Upper lobe of left lung (tissue), 6 donors: ENCODE measurements at regions not wholly inside any gene's neighbourhood (a gene's known extent, or its start where the extent isn't known, plus 50 kb on each side); places are given as distances from the start of the nearest gene placed in this dataset.
"Not testable (repeated sequence)": the region's sequence is repeated elsewhere in the genome, so short reads cannot be mapped to it uniquely, and the experiment has no call there.

ENCODE experiments used
- ATAC-seq, 2 donors: fragments of 200-7000 bp; cut with Tn5 transposase; one replicate each; pipeline ENCODE4 v1.9.1; 2022; ENCODE audit warnings: mild to moderate bottlenecking in 2 of 2, moderate library complexity in 2 of 2; ENCODE audit not compliant: low FRiP score in 2 of 2
- DNase-seq, 2 donors: peaks; one replicate each; pipeline ENCODE4 v3.0.0-alpha.2; 2019 to 2020
- H3K27ac ChIP-seq, 4 donors: fragments of 200-600 bp; sonication (generic); one replicate each; pipeline ENCODE4 v1.5.1; 2016 to 2019
- H3K27me3 ChIP-seq, 4 donors: fragments of 200-600 bp; sonication (generic); one replicate each; pipeline ENCODE4 v1.5.1; 2017 to 2019
- H3K36me3 ChIP-seq, 4 donors: fragments of 200-600 bp; sonication (generic); one replicate each; pipeline ENCODE4 v1.5.1; 2016 to 2019
- H3K4me1 ChIP-seq, 4 donors: fragments of 200-600 bp; sonication (generic); one replicate each; pipeline ENCODE4 v1.5.1; 2018 to 2019
- H3K4me3 ChIP-seq, 4 donors: fragments of 200-600 bp; sonication (generic); one replicate each; pipeline ENCODE4 v1.5.1; 2017 to 2019; ENCODE audit warnings: mild to moderate bottlenecking in 2 of 4, moderate library complexity in 1 of 4
- H3K9me3 ChIP-seq, 4 donors: fragments of 200-600 bp; sonication (generic); one replicate each; pipeline ENCODE4 v1.5.1; 2018 to 2019
- WGBS, 2 donors: methylation state at CpG; one replicate each; pipeline ENCODE4 v1.1.5; 2017 to 2018; 5-methylcytosine and 5-hydroxymethylcytosine counted together
- donor health status: DM: no; HTN: no; CAD: no; lungs with moderate emphysema.
- donor health status: DM: no; HTN: yes; CAD: no; lungs with severe emphysema.

DNA sequence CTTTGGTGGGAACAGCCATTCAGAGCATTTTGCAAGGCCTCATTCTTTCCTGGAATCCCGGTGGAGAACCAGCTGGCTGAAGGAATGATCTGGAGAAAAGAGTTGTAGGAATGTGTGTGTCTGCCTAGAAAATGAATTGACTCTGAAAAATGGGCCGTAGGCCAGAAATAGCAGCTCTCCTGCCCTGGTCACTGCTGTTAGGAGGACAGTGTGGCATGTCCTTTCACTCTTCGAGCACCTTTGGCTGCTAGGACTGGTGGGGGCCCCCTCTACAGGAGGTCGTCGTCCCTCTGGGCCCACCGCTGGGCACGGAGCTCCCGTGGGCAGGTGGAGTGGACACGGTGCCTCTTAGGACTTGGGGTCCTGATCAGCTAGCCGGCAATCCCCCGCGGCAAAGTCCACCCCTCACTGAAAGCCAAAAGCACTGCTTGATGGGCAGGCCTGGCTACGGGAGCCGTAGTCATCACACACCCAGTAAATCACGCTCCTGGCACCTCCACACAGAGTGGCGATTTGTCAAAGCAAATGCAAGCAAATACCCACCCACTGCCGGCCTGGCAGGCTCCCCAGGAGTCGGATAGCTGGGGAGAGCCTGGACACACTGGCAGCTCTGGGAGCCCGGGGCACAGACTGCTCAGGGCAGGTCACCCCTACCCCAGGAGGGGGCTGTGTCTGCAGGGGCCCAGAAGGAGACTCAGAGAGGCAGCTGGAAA is 4447.2 kb upstream of the TPTE start:
- not testable (repeated sequence) for H3K4me3 ChIP-seq
- WGBS, 2 donors = no CpG with 5 or more reads among the region's 19 CpGs

DNA sequence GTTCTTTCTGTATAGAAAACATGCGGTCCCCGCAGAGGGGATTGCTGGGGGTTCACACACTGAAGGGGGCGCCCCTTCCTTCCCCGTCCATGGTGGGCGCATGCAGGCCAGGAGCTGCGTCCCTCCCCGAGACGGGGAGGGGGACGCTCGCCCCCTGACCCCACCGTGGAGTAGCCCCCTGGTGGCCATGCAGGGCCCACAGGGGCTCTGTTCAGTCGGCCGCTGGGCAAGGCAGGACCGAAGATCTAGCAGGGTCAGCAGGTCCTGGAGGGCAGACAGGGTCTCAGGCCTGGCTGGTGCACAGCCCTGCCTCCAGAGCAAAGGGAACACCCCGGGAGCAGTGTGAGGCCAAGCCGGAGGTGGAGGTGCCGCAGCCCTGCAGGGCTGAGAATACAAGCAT is 4446.4 kb upstream of the TPTE start:
- WGBS, 2 donors = no CpG with 5 or more reads among the region's 17 CpGs
- H3K4me1 ChIP-seq, H3K36me3 ChIP-seq, H3K4me3 ChIP-seq, H3K9me3 ChIP-seq, H3K27ac ChIP-seq, ATAC-seq, DNase-seq, H3K27me3 ChIP-seq: not testable (repeated sequence)

More for the DNA sequence above, 4447.2 kb upstream of the TPTE start:
- ATAC-seq, H3K9me3 ChIP-seq, H3K4me1 ChIP-seq, H3K27ac ChIP-seq, DNase-seq, H3K27me3 ChIP-seq, H3K36me3 ChIP-seq: not testable (repeated sequence)

DNA sequence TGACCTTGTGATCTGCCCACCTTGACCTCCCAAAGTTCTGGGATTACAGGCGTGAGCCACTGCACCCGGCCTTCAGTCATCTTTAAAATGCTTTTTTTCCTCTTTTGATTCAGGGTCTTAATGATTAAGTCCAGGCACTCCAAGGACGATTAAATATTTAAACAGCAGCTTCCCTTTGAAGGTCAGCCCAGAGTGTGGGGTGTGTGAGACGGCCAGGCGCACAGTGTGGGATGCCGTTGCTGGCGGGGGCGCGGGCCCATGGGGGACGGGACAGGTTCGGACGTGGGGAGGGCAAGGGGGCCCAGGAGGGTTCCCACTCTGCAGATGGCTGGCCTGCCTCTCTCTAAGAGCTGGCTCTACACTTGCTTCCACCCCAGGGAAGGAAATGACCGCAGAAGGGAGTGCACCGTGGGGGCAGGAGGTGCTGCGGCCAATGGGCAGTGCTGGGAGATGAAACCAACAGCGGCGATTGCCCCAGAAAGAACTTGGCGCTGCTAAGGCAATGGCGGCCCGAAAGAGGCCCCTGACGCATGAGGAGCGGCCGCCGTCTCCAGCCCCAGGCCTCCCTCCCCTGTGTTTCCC is 4445.7 kb upstream of the TPTE start:
- not testable (repeated sequence) for DNase-seq, H3K4me3 ChIP-seq, H3K27me3 ChIP-seq, H3K36me3 ChIP-seq, H3K9me3 ChIP-seq, H3K4me1 ChIP-seq, H3K27ac ChIP-seq
- no CpG with 5 or more reads among the region's 24 CpGs for WGBS, 2 donors
- peak in 1 of 2 donors; percentile 34 for ATAC-seq

DNA sequence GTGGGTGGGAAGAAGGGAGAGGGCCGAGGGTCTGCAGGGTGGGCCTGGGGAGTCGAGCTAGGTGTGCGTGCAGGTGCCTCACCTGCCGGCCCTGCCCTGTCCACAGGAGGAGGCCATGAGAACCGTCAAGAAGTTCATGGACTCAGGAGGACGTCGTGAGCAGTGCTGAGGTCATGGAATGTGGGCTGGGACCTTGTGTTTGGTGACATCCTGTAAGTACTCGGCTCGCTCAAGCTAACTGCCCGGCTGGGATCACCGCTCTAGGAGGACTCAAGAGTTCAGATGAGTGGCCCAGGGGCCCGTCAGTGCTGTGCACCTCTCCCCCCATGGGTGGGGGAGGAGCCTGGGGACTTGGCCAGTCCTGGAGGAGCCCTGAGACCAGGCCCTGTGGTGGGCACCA is 4444.0 kb upstream of the TPTE start:
- peak in 1 of 2 donors; percentile 51 for ATAC-seq

DNA sequence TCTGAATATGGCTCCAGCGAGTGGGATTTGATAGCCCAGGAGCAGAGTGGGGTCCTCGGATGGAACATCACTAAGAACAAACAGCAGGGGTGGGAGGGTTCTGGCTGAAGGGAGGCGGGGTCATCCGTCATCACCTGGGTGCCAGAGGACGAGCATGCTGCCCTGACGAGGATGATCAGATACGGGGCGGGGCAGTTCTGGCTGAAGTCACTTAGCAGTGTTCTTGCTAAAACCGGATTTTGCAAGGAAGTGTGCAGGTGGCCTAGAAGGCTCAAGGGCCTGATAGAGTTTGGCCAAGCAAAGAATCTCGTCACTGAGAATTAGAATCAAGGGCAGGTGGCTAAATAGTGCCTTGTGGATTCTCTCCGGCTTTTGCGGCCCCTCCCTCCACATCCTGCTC is 4442.5 kb upstream of the TPTE start:
- ATAC-seq, H3K36me3 ChIP-seq, H3K9me3 ChIP-seq, DNase-seq, H3K27me3 ChIP-seq, H3K27ac ChIP-seq, H3K4me1 ChIP-seq, H3K4me3 ChIP-seq: not testable (repeated sequence)
- WGBS, 2 donors = no CpG with 5 or more reads among the region's 12 CpGs

More for the DNA sequence above, 4444.0 kb upstream of the TPTE start:
- not testable (repeated sequence) for H3K9me3 ChIP-seq, H3K4me3 ChIP-seq, DNase-seq, H3K27me3 ChIP-seq, H3K4me1 ChIP-seq, H3K36me3 ChIP-seq, H3K27ac ChIP-seq
- no CpG with 5 or more reads among the region's 12 CpGs for WGBS, 2 donors

DNA sequence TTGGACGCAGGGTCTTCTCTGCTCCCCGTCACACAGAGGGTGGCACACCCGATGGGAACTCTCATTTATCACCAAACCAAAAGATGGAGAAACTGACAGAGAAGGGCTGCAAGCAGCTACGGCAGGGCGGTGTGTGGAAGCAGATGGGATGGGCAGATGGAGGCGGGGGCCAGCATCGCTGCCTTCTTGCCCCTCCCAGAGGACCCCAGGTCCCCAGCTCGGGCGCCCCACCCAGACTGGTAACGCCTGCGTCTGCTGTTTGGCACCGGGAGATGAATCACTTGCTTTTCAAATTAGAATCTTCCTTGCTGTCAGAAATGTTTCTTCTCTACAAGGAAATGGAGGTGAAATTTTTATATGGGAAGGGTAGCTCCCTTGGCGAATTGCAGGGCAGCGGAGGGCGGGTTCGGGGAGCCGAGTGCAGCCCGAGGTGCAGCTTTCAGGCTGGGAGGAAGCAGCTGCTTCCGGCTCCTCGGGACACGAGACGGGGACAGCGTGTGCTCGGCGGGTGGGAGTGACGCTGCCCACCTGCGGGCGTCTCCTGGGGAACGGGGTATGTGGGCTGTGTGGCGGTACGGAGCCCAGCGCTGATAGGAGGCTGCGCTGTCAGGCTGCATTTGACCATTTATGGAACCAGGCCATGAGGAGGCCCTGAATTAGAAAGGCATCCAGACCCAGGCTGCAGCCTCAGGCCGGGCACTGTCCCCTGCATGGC is 4440.3 kb upstream of the TPTE start:
- no CpG with 5 or more reads among the region's 34 CpGs for WGBS, 2 donors
- not testable (repeated sequence) for H3K9me3 ChIP-seq, H3K27me3 ChIP-seq, DNase-seq, H3K27ac ChIP-seq, H3K36me3 ChIP-seq, H3K4me1 ChIP-seq, H3K4me3 ChIP-seq
- peak; percentile 54 to 71 for ATAC-seq

DNA sequence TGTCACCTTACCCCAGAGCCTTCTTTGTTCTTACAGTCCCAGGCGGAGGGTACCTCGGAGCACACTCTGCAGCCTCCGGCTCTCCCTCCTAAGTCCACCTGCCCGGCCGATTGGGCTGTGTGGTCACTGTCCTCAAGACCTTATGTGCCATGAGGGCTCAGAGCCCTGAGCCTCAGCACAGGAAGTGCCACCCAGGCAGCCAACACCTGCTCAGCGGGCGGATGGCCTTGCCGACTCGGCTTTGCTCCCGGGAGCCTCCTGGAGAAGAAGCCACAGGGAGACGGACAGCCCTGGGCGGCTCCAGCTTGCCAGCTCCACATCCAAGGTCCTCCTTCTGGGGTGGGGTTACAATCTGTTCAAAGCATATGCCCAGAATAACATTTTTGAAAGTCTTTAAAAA is 4439.2 kb upstream of the TPTE start:
- ATAC-seq, DNase-seq, H3K27ac ChIP-seq, H3K27me3 ChIP-seq, H3K4me3 ChIP-seq, H3K9me3 ChIP-seq, H3K4me1 ChIP-seq, H3K36me3 ChIP-seq: not testable (repeated sequence)
- no CpG with 5 or more reads among the region's 12 CpGs for WGBS, 2 donors

DNA sequence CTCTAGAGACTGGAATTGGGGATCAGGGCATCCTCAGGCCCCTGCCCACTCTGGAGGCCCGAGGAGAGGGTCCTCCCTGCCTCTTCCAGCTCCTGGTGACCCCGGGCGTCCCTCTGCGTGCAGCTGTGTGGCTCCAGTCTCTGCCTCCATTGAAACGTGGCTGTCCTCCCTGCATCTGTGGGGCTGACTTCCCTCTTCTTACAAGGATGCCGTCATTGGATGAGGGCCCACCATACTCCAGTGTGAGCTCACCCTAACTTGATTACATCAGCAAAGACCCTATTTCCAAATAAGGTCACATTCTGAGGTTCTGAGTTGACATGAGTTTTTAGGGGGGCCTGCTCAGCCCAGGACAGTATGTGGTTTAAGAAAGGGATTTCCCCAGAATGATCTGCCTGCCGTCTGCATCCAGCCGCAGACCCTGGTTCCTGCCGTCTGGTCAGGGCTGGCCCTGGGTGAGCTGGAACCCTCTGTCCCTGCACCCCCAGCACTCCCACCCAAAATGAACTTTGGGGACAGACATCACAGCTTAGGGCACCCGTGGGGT is 4437.7 kb upstream of the TPTE start:
- H3K27me3 ChIP-seq, H3K9me3 ChIP-seq, H3K27ac ChIP-seq, DNase-seq, H3K4me3 ChIP-seq, H3K36me3 ChIP-seq, H3K4me1 ChIP-seq, ATAC-seq: not testable (repeated sequence)
- WGBS, 2 donors = no CpG with 5 or more reads among the region's 10 CpGs

DNA sequence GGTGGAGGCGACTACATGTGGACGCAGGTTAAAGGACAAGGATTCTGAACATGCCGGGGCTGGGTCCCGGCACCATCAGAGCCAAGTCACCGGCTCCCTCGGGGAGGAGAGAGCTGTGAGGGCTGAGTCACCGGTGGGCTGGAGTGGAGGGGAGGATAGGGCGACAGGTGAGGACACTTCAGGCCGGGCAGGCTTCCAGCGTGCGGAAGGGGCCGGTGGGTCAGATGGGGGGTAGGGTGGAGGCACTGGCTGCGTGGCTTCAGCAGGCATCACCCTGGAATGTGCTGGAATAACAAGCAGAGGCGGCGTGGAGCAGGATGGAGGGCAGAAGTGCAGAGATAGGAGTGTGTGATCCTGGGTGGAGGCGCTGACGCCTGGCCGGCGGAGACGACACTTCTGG is 4435.3 kb upstream of the TPTE start:
- no CpG with 5 or more reads among the region's 20 CpGs for WGBS, 2 donors
- not testable (repeated sequence) for H3K4me3 ChIP-seq, H3K9me3 ChIP-seq, H3K4me1 ChIP-seq, H3K27me3 ChIP-seq, H3K27ac ChIP-seq, H3K36me3 ChIP-seq, DNase-seq
- peak in 1 of 2 donors; percentile 54 for ATAC-seq

DNA sequence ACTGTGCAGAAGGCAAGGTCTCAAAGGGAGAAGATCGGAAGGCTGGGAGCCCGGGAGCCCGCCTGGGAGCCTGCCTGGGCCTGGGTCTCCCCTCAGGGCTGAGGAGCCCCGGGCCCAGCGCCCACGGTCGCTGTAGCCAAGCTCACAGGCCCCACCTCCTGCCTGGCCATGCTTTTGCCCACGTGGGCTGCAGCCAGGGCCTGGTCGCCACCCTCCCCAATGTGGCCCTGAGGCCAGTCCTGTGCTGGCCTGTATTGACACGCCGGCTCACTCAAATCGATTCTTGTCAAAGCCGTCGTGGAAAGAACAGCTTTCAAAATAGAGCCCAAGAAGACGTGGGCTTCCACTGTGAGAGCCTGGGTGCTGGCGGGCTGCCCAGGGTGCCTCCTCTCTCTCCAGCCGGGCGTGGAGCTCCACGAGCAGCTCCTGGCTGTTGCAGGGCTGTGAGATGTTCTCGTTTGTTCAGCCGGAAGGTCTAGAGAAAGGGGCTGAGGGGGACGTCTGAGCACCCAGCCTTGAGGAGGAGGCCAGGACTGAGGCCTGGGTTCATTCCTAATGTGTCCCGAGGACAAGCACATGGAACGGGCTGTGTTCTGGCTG is 4433.7 kb upstream of the TPTE start:
- no CpG with 5 or more reads among the region's 24 CpGs for WGBS, 2 donors
- not testable (repeated sequence) for H3K27me3 ChIP-seq, H3K4me3 ChIP-seq, H3K9me3 ChIP-seq, ATAC-seq, H3K36me3 ChIP-seq, H3K27ac ChIP-seq, H3K4me1 ChIP-seq, DNase-seq

DNA sequence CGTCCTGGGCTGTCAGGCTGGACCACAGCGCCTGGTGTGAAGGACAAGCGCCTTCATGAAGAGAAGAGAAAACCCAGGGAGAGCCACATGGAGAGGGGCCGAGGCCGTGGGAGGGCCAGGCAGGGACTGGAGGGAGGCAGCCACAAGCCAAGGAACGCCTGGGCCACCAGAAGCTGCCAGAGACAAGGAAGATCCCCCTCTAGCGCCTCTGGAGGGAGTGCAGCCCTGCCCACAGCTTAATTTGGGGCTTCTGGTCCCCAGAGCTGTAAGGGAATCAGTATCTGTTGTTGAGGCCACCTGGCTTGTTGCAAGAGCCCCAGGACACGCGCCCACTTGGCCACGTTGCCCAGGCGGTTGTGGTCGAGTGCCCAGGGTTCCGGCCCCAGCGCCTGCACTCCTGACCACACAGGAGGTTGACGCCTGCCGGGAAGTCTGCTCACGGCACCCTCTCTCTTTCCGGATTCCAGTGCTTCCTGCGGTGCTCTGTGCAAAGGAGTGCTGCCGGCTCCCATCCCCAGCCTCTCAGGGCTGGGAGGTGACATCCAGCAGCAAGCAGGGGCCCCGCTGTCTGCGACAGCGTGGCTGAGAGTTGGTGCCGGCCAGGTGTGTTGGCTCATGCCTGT is 4431.0 kb upstream of the TPTE start:
- not testable (repeated sequence) for H3K4me1 ChIP-seq, DNase-seq, H3K9me3 ChIP-seq, H3K27me3 ChIP-seq, H3K36me3 ChIP-seq, H3K4me3 ChIP-seq, H3K27ac ChIP-seq
- no CpG with 5 or more reads among the region's 24 CpGs for WGBS, 2 donors
- ATAC-seq = peak in 1 of 2 donors; percentile 21

DNA sequence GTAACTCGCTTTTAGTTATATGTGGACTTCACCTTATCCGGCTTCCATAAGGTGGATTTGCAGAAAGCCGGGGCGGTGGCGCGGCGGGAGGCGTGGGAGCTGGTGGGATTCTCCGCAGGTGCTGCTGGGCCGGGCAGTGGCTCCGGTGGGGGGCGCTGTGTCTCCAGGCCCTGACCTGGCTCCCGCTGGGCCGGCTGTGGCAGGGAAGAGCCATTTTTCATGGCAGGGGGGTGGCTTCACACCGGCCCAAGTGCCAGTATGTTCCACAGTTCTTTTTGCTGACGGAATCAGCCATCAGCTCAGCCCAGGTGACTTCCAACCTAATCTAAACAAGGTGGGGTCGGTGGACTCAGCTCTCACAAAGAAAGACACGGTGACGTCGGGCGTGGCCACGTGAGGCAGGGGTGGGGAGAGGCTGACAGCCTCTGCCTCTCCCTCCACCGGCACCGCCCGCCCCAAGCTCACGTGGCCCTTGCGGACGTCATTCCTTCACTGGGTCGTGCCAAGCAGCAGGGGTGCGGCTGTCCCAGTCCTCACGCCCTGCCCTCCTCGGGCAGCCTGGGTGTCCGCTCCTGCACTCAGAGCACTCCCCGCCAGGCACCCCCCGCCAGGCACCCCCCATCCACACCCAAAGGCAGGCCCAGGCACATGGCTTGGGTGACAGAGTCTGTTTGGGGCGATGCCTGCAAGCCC is 4429.9 kb upstream of the TPTE start:
- H3K27ac ChIP-seq, H3K9me3 ChIP-seq, H3K4me1 ChIP-seq, DNase-seq, H3K27me3 ChIP-seq, H3K36me3 ChIP-seq, H3K4me3 ChIP-seq: not testable (repeated sequence)
- ATAC-seq = peak in 1 of 2 donors; percentile 54
- no CpG with 5 or more reads among the region's 36 CpGs for WGBS, 2 donors
